A673 (cell line): ENCODE measurements at regions not wholly inside any gene's neighbourhood (a gene's known extent, or its start where the extent isn't known, plus 50 kb on each side); places are given as distances from the start of the nearest gene placed in this dataset.

Source experiments
- BruUV-seq: library from RNA; stranded (reverse); fragments of 400-500 nt; replicated peaks from 2 replicates; lab custom pipeline; 2021; lab: Mats Ljungman, UMichigan
- CTCF ChIA-PET: fragments of 300-600 bp; sonication (Branson Sonifier 250); formaldehyde crosslinking; loops from one replicate; lab custom pipeline; 2022; ENCODE audit warnings: antibody characterized with exemption; lab: Charles Lee
- POLR2A ChIA-PET: fragments of 300-600 bp; sonication (Branson Sonifier 250); formaldehyde crosslinking; loops from one replicate; lab custom pipeline; 2022; ENCODE audit warnings: antibody characterized with exemption; ENCODE audit not compliant: low non-redundant PET; lab: Charles Lee
- DNase-seq: peaks from one replicate; pipeline ENCODE4 v3.0.0-alpha.2; 2015; ENCODE audit warnings: low spot score
- H3K27ac ChIP-seq: fragments of 200-600 bp; sonication (generic); 2 replicates; pipeline ENCODE4 v1.5.1; 2016; ENCODE audit warnings: mixed run types, low read depth, mild to moderate bottlenecking, mixed read lengths, antibody characterized with exemption, low read length; ENCODE audit not compliant: poor library complexity, severe bottlenecking
- H3K27me3 ChIP-seq: fragments of 200-600 bp; sonication (generic); replicated peaks from 2 replicates; pipeline ENCODE4 v1.6.1; 2017; ENCODE audit warnings: mixed run types, low read depth, mild to moderate bottlenecking, mixed read lengths, antibody characterized with exemption, low read length; ENCODE audit not compliant: insufficient read depth, poor library complexity
- H3K36me3 ChIP-seq: fragments of 200-600 bp; sonication (generic); 2 replicates; pipeline ENCODE4 v1.6.1; 2016; ENCODE audit warnings: mixed run types, mild to moderate bottlenecking, mixed read lengths, antibody characterized with exemption, low read length; ENCODE audit not compliant: insufficient read depth, poor library complexity, severe bottlenecking
- H3K4me1 ChIP-seq: fragments of 200-600 bp; sonication (generic); 2 replicates; pipeline ENCODE4 v1.6.1; 2017; ENCODE audit warnings: mixed run types, mild to moderate bottlenecking, mixed read lengths, antibody characterized with exemption, low read length; ENCODE audit not compliant: insufficient read depth, poor library complexity, severe bottlenecking
- H3K4me3 ChIP-seq: fragments of 200-600 bp; sonication (generic); 2 replicates; pipeline ENCODE4 v1.5.1; 2016; ENCODE audit warnings: low read depth, mixed run types, mild to moderate bottlenecking, mixed read lengths, low read length; ENCODE audit not compliant: poor library complexity, severe bottlenecking
- H3K9me3 ChIP-seq: fragments of 200-600 bp; sonication (generic); 2 replicates; pipeline ENCODE4 v1.6.1; 2016; ENCODE audit warnings: mixed run types, low read depth, mild to moderate bottlenecking, mixed read lengths, antibody characterized with exemption, low read length; ENCODE audit not compliant: poor library complexity, severe bottlenecking
- EZH2 ChIP-seq: fragments of 200-600 bp; sonication (generic); IDR thresholded peaks from 2 replicates; pipeline ENCODE4 v1.6.1; 2017; ENCODE audit warnings: borderline replicate concordance, low read depth, mild to moderate bottlenecking, mixed read lengths, antibody characterized with exemption, low read length; ENCODE audit not compliant: poor library complexity, severe bottlenecking
- intact Hi-C: fragments of 100-400 bp; cut with micrococcal nuclease; formaldehyde crosslinking; loops from one replicate; pipeline ENCODE4 v1.10.0; 2022; ENCODE audit not compliant: unreplicated experiment
- TF ChIP-seq, protein P1 (sequence below): fragments of 300-800, 200-600 bp; sonication (generic); conservative IDR thresholded peaks from 2 replicates; pipeline ENCODE4 v1.5.1; 2017; ENCODE audit warnings: low read depth, mild to moderate bottlenecking, antibody characterized with exemption, low read length, moderate library complexity, mixed read lengths

DNA sequence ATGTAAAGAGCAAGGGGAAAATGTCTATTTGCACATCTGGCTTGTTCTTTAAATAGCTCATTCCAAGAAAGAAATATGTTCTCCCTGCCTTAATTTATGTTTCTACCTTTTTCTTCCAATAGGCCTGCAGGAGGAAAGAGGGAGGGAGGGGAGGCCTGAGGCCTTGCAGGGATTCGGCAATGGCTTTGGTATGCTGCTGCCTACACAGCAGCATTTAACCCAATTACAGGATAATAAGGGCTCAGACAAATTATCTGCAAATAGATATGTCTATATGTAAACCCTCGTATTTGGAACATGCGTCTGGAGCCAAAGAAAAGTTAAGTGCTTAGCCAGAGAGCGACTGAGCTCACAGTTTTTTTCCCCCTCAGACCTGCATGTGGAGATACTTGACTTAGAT lies 277.2 kb downstream of the CDC5L start:
- H3K4me1 ChIP-seq = peaks cover 62% of the 10 kb centered on the region
- intact Hi-C loops = no loop called here
- no TSS peak for BruUV-seq
- no peak overlapping the region for H3K27ac ChIP-seq
- no peaks in the 10 kb centered on the region for H3K9me3 ChIP-seq
- POLR2A ChIA-PET = no interaction called here
- no peaks in the 10 kb centered on the region for H3K36me3 ChIP-seq
- peak; percentile 76 for DNase-seq
- CTCF ChIA-PET = interaction anchor here (0.5 kb wide), 1 partner anchor 344 kb away, joined by 3 read pairs; no protein-coding TSS in a partner anchor
- no peak overlapping the region for H3K4me3 ChIP-seq
- TF ChIP-seq, protein P1, sequence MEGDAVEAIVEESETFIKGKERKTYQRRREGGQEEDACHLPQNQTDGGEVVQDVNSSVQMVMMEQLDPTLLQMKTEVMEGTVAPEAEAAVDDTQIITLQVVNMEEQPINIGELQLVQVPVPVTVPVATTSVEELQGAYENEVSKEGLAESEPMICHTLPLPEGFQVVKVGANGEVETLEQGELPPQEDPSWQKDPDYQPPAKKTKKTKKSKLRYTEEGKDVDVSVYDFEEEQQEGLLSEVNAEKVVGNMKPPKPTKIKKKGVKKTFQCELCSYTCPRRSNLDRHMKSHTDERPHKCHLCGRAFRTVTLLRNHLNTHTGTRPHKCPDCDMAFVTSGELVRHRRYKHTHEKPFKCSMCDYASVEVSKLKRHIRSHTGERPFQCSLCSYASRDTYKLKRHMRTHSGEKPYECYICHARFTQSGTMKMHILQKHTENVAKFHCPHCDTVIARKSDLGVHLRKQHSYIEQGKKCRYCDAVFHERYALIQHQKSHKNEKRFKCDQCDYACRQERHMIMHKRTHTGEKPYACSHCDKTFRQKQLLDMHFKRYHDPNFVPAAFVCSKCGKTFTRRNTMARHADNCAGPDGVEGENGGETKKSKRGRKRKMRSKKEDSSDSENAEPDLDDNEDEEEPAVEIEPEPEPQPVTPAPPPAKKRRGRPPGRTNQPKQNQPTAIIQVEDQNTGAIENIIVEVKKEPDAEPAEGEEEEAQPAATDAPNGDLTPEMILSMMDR = no peak
- TF ChIP-seq EZH2 = no peak
- H3K27me3 ChIP-seq = no peaks in the 10 kb centered on the region

DNA sequence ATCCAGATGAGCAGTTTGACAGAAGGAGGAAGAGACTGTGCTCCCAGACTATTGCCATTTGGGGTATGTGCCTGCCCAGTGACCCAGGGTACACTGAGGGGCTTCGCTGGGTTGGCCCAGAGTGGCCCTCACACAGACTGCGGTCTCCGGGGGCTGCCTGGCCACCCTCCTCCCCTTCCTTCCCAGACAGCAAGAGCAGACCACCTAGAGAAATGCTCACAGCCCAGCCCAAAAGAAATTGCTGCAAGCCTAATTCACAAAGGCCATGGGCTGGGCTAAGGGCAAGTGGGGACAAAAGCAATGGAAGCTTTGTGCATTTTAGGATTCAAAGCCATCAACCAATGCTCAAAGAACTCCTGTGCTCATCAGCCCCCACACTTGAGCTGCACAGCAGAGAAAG lies 277.6 kb downstream of the CDC5L start:
- no TSS peak for BruUV-seq
- H3K27ac ChIP-seq = no peak overlapping the region
- ChIA-PET CTCF (no interaction called here), POLR2A (no interaction called here)
- peaks cover 62% of the 10 kb centered on the region for H3K4me1 ChIP-seq
- no peaks in the 10 kb centered on the region for H3K36me3 ChIP-seq
- no peak overlapping the region for H3K4me3 ChIP-seq
- no peak for DNase-seq
- intact Hi-C loops = no loop called here
- no peaks in the 10 kb centered on the region for H3K9me3 ChIP-seq
- no peaks in the 10 kb centered on the region for H3K27me3 ChIP-seq
- TF ChIP-seq EZH2 = no peak
- TF ChIP-seq, protein P1 = no peak

- ChIA-PET CTCF (no interaction called here), POLR2A (no interaction called here)
- DNase-seq = no peak
- no peak for TF ChIP-seq EZH2
- TF ChIP-seq, protein P1 = no peak
- no peaks in the 10 kb centered on the region for H3K36me3 ChIP-seq
- no peaks in the 10 kb centered on the region for H3K9me3 ChIP-seq
- H3K27ac ChIP-seq = no peak overlapping the region
- no TSS peak for BruUV-seq
- H3K4me3 ChIP-seq = no peak overlapping the region
- H3K27me3 ChIP-seq = no peaks in the 10 kb centered on the region
- H3K4me1 ChIP-seq = peaks cover 62% of the 10 kb centered on the region
- intact Hi-C loops = no loop called here
These were observed 278.2 kb downstream of the CDC5L start for GRCh38 chr6:44665683-44666082.
